K562 (cell line): ENCODE measurements at regions not wholly inside any gene's neighbourhood (a gene's known extent, or its start where the extent isn't known, plus 50 kb on each side); places are given as distances from the start of the nearest gene placed in this dataset.
A peak's percentile ranks its signal among the peaks of the same experiment; 100 is the strongest.

ENCODE experiments used
- ATAC-seq: fragments of 200-7000 bp; cut with Tn5 transposase; 3 replicates; pipeline ENCODE4 v1.9.1; 2020; ENCODE audit warnings: moderate library complexity
- BruUV-seq: library from RNA; stranded (reverse); fragments of 400-500 nt; replicated peaks from 2 replicates; lab custom pipeline; 2021; lab: Mats Ljungman, UMichigan
- CTCF ChIA-PET: fragments of 300-600 bp; formaldehyde crosslinking; extraction: SDS; loops from one replicate; lab custom pipeline; 2021; ENCODE audit warnings: low intra/inter-chr PET ratio; lab: Yijun Ruan, JAX
- POLR2A ChIA-PET: fragments of 300-600, 350-650 bp; sonication (Branson Sonifier 250); formaldehyde crosslinking; extraction: SDS; loops from one replicate; lab custom pipeline; 2021; ENCODE audit warnings: antibody characterized with exemption, inconsistent platforms; lab: Yijun Ruan, JAX
- DNase-seq, 4 experiments: peaks; one replicate each; pipeline versions ENCODE4 v3.0.0 to v3.0.0-alpha.2; 2011 to 2018; ENCODE audit warnings: low spot score in 3 of 4, mixed read lengths in 3 of 4; ENCODE audit errors: extremely low read depth in 1 of 4
- FAIRE-seq: peaks from 2 replicates; lab custom pipeline; 2011; peaks lifted over from hg19 to GRCh38; lab: Jason Lieb, UNC
- H2AFZ ChIP-seq: 2 replicates; pipeline ENCODE4 v1.6.0; 2011; ENCODE audit warnings: low read depth, low read length, control low read depth, inconsistent platforms
- H3K27ac ChIP-seq: fragments of 200-600 bp; 3 replicates; pipeline ENCODE4 v1.8.0; 2011; ENCODE audit warnings: low read depth, mild to moderate bottlenecking, control low read depth, inconsistent platforms, low read length, moderate library complexity, mixed read lengths; ENCODE audit errors: extremely low read depth
- H3K27me3 ChIP-seq, 2 experiments: fragments of 300-600 bp in 1 of 2; 2 replicates in 1 of 2; 3 replicates in 1 of 2; pipeline versions ENCODE4 v1.6.0 to v1.8.0; 2011; ENCODE audit warnings: inconsistent platforms in 2 of 2, low read length in 2 of 2, mild to moderate bottlenecking in 1 of 2, mixed read lengths in 1 of 2, moderate library complexity in 1 of 2; ENCODE audit not compliant: control insufficient read depth in 2 of 2, insufficient read depth in 2 of 2
- H3K36me3 ChIP-seq: fragments of 300-600 bp; 3 replicates; pipeline ENCODE4 v1.8.0; 2011; ENCODE audit warnings: mild to moderate bottlenecking, low read length, inconsistent platforms; ENCODE audit not compliant: control insufficient read depth, insufficient read depth
- H3K4me1 ChIP-seq, 2 experiments: fragments of 200-600 bp in 1 of 2; replicated peaks in 1 of 2; 2 replicates in 1 of 2; 3 replicates in 1 of 2; pipeline versions ENCODE4 v1.5.1 to v1.8.0; 2011; ENCODE audit warnings: inconsistent platforms in 2 of 2, low read length in 2 of 2, mild to moderate bottlenecking in 1 of 2, mixed read lengths in 1 of 2, moderate library complexity in 1 of 2; ENCODE audit not compliant: control insufficient read depth in 2 of 2, insufficient read depth in 2 of 2
- H3K4me2 ChIP-seq: 2 replicates; pipeline ENCODE4 v1.6.1; 2011; ENCODE audit warnings: low read length, control low read depth, inconsistent platforms, mixed read lengths; ENCODE audit not compliant: insufficient read depth
- H3K4me3 ChIP-seq: fragments of 200-600 bp; sonication (generic), shearing (Covaris generic); 2 replicates; pipeline ENCODE4 v1.5.1; 2016; ENCODE audit warnings: control low read depth, inconsistent platforms
- H3K79me2 ChIP-seq: fragments of 200-600 bp; 3 replicates; pipeline ENCODE4 v1.8.0; 2011; ENCODE audit warnings: low read length, inconsistent platforms; ENCODE audit not compliant: control insufficient read depth, insufficient read depth
- H3K9ac ChIP-seq, 2 experiments: 2 replicates each; pipeline versions ENCODE4 v1.6.0 to v1.6.1; 2011; ENCODE audit warnings: low read depth in 2 of 2, low read length in 2 of 2, control low read depth in 1 of 2, inconsistent platforms in 1 of 2, mild to moderate bottlenecking in 1 of 2, mixed read lengths in 1 of 2; ENCODE audit not compliant: insufficient read depth in 1 of 2
- H3K9me1 ChIP-seq: one replicate; pipeline ENCODE4 v1.6.0; 2011; ENCODE audit warnings: inconsistent platforms, mild to moderate bottlenecking, low read length, moderate library complexity; ENCODE audit not compliant: control insufficient read depth, insufficient read depth
- H3K9me3 ChIP-seq: replicated peaks from 2 replicates; pipeline ENCODE4 v1.5.1; 2011; ENCODE audit warnings: low read depth, low read length, inconsistent platforms; ENCODE audit not compliant: control insufficient read depth, insufficient read depth
- H4K20me1 ChIP-seq: replicated peaks from 2 replicates; pipeline ENCODE4 v1.6.1; 2011; ENCODE audit warnings: low read length, inconsistent platforms, mixed read lengths; ENCODE audit not compliant: control insufficient read depth, insufficient read depth
- ARHGAP35 ChIP-seq: fragments of 450-650 bp; IDR thresholded peaks from 2 replicates; pipeline ENCODE4 v1.6.1; 2018; ENCODE audit not compliant: partially characterized antibody
- CBFB ChIP-seq: sonication (generic); formaldehyde crosslinking; IDR thresholded peaks from 2 replicates; pipeline ENCODE4 v1.4.0; 2020; ENCODE audit warnings: mild to moderate bottlenecking, missing genetic modification reagents
- CREB3L1 ChIP-seq: fragments of 450-650 bp; IDR thresholded peaks from 2 replicates; pipeline ENCODE4 v1.6.1; 2014; ENCODE audit warnings: low read depth, mild to moderate bottlenecking, moderate library complexity, borderline replicate concordance
- CREBBP ChIP-seq: IDR thresholded peaks from one replicate; pipeline ENCODE4 v1.6.1; 2012; ENCODE audit warnings: low read depth, mild to moderate bottlenecking, control low read depth, inconsistent platforms, low read length
- E2F8 ChIP-seq: fragments of 450-650 bp; IDR thresholded peaks from 2 replicates; pipeline ENCODE4 v1.7.1; 2018; ENCODE audit warnings: mild to moderate bottlenecking, low read depth; ENCODE audit not compliant: partially characterized antibody
- HDAC1 ChIP-seq, 2 experiments: fragments of 450-650 bp; IDR thresholded peaks; 2 replicates each; pipeline ENCODE4 v1.6.1; 2016 to 2017; ENCODE audit warnings: inconsistent platforms in 1 of 2, mild to moderate bottlenecking in 1 of 2, moderate library complexity in 1 of 2
- HNRNPUL1 ChIP-seq: fragments of 200-400 bp; formaldehyde crosslinking; IDR thresholded peaks from 2 replicates; pipeline ENCODE4 v1.6.1; 2017; ENCODE audit warnings: low read length
- MED1 ChIP-seq: sonication (generic); formaldehyde crosslinking; IDR thresholded peaks from 2 replicates; pipeline ENCODE4 v1.8.1; 2023; ENCODE audit warnings: missing genetic modification reagents, borderline replicate concordance
- WGBS: fragments of 100-300 bp; shearing (Covaris generic); methylation state at CpG from one replicate; pipeline ENCODE4 v1.1.6; 2016; ENCODE audit warnings: low coverage, mixed read lengths; ENCODE audit not compliant: insufficient coverage; ENCODE audit errors: missing lambda C conversion rate; 5-methylcytosine and 5-hydroxymethylcytosine counted together
- in situ Hi-C: fragments of 300-500 bp; cut with MboI; formaldehyde crosslinking; loops from 4 replicates; pipeline ENCODE4 v1.15.0; 2018; ENCODE audit warnings: inconsistent platforms, mixed read lengths
- intact Hi-C: fragments of 100-400 bp; cut with micrococcal nuclease; formaldehyde crosslinking; loops from 2 replicates; pipeline ENCODE4 v1.14.2; 2022
- TF ChIP-seq, protein P1 (sequence below): fragments of 450-650 bp; IDR thresholded peaks from 2 replicates; pipeline ENCODE4 v1.6.1; 2016; ENCODE audit warnings: missing biosample characterization, missing genetic modification characterization
- TF ChIP-seq, protein P2 (sequence below): fragments of 200-800 bp; sonication (Bioruptor generic); IDR thresholded peaks from 2 replicates; pipeline ENCODE4 v1.6.1; 2017; ENCODE audit warnings: missing genetic modification characterization, missing compliant biosample characterization

DNA sequence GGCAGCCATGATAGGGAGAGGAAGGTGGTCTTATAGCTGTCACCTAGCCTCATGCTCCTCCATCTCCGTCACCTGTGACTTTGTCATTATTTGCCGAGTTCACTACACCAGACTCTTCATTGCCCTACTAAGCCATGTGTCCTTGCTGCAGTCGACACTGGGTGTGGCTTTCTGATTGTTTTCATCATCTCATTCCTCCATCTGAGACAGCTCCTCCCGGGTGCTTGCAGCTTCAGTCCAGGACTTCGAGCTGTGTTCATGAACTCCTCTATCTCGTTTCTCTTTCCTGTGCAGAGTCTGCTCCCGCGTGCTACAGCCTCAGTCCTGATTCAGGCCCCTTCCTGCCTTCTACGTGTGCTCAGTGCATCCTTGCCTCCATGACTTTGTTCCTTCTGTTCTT lies 295.1 kb upstream of the TNP1 start:
- H3K9me1 ChIP-seq = peaks cover 3% of the 10 kb centered on the region
- ChIA-PET POLR2A (no interaction called here), CTCF (no interaction called here)
- ATAC-seq = no peak
- no peak for DNase-seq
- no peak overlapping the region for H3K9ac ChIP-seq
- no peaks in the 10 kb centered on the region for H3K27me3 ChIP-seq
- H3K79me2 ChIP-seq = no peaks in the 10 kb centered on the region
- in situ Hi-C loops = no loop called here
- peak; percentile 66 for FAIRE-seq
- 12% methylated on average over 7 of the region's 9 CpGs for WGBS
- TF ChIP-seq HDAC1 (IDR thresholded peaks at IDR 0.05) = no peak
- TF ChIP-seq HNRNPUL1 = no peak
- no peak for TF ChIP-seq CREB3L1
- TF ChIP-seq CREBBP = no peak
- TF ChIP-seq E2F8 = no peak
- TF ChIP-seq CBFB = no peak
- TF ChIP-seq, protein P1, sequence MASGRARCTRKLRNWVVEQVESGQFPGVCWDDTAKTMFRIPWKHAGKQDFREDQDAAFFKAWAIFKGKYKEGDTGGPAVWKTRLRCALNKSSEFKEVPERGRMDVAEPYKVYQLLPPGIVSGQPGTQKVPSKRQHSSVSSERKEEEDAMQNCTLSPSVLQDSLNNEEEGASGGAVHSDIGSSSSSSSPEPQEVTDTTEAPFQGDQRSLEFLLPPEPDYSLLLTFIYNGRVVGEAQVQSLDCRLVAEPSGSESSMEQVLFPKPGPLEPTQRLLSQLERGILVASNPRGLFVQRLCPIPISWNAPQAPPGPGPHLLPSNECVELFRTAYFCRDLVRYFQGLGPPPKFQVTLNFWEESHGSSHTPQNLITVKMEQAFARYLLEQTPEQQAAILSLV = no peak
- no peak for TF ChIP-seq ARHGAP35
- TF ChIP-seq, protein P2, sequence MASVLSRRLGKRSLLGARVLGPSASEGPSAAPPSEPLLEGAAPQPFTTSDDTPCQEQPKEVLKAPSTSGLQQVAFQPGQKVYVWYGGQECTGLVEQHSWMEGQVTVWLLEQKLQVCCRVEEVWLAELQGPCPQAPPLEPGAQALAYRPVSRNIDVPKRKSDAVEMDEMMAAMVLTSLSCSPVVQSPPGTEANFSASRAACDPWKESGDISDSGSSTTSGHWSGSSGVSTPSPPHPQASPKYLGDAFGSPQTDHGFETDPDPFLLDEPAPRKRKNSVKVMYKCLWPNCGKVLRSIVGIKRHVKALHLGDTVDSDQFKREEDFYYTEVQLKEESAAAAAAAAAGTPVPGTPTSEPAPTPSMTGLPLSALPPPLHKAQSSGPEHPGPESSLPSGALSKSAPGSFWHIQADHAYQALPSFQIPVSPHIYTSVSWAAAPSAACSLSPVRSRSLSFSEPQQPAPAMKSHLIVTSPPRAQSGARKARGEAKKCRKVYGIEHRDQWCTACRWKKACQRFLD (CRISPR knock-in tag) = no peak
- TF ChIP-seq MED1 (CRISPR knock-in tag) = no peak
- TF ChIP-seq, all 486 proteins: peak for 0
- peaks cover 3 to 24% of the 10 kb centered on the region in 2 experiments; a peak in 3 of 5 replicates for H3K4me1 ChIP-seq
- BruUV-seq = no TSS peak
- H2AFZ ChIP-seq = no peak overlapping the region
- no peak overlapping the region for H3K4me2 ChIP-seq
- intact Hi-C loops = loop anchor here (5.0 kb wide), 2 partner anchors 48 to 63 kb away; no protein-coding TSS in a partner anchor
- H3K27ac ChIP-seq = no peak overlapping the region
- H3K36me3 ChIP-seq = no peaks in the 10 kb centered on the region
- no peak overlapping the region for H3K4me3 ChIP-seq
- no peaks in the 10 kb centered on the region for H3K9me3 ChIP-seq
- no peaks in the 10 kb centered on the region for H4K20me1 ChIP-seq
